ENCODE measurements at regions not wholly inside any gene's neighbourhood (a gene's known extent, or its start where the extent isn't known, plus 50 kb on each side); places are given as distances from the start of the nearest gene placed in this dataset.

GRCh38 chr1:98459486-98459870, 202.0 kb upstream of the SNX7 start:
- in situ Hi-C loops (cut with MboI): loop anchor here (25.0 kb wide), 1 partner anchor 1497 kb away; no protein-coding TSS in a partner anchor
- no peaks in the 10 kb centered on the region for H3K9me3 ChIP-seq (ENCODE audit: low read depth)

GRCh38 chr1:98458511-98459485, 202.7 kb upstream of the SNX7 start:
- TF ChIP-seq EZH2phosphoT487 (IDR thresholded peaks at IDR 0.05; ENCODE audit: insufficient read depth, low read depth) (no peak), EZH2 (IDR thresholded peaks at IDR 0.05; ENCODE audit: insufficient read depth, poor library complexity, severe bottlenecking) (no peak)
- Histone ChIP-seq H3K9ac (no peak overlapping the region), H3K79me2 (ENCODE audit: insufficient read depth) (no peaks in the 10 kb centered on the region), H3K27ac (no peak overlapping the region), H3F3A (ENCODE audit: insufficient read depth) (no peaks in the 10 kb centered on the region), H3K9me2 (ENCODE audit: insufficient read depth) (no peaks in the 10 kb centered on the region), H3K4me3 (no peak overlapping the region), H4K20me1 (ENCODE audit: insufficient read depth) (no peaks in the 10 kb centered on the region), H3K9me3 (ENCODE audit: low read depth) (no peaks in the 10 kb centered on the region), H3K4me2 (ENCODE audit: unreplicated experiment) (no peak overlapping the region), H3K4me1 (ENCODE audit: insufficient read depth) (no peaks in the 10 kb centered on the region), H2AFZ (no peak overlapping the region), H3K27me3 (replicated peaks; ENCODE audit: insufficient read depth) (no peaks in the 10 kb centered on the region), H3K36me3 (ENCODE audit: low read depth) (no peaks in the 10 kb centered on the region)
- DNase-seq: no peak
- in situ Hi-C loops (cut with MboI): loop anchor here (25.0 kb wide), 1 partner anchor 1496 kb away; no protein-coding TSS in a partner anchor
- 88 to 89% methylated on average over 8 of the region's 8 CpGs for WGBS, 2 experiments (ENCODE audit: low coverage in 1 of 2, low lambda C conversion rate in 2 of 2, missing lambda C conversion rate in 2 of 2)

More at GRCh38 chr1:98459486-98459870, 202.0 kb upstream of the SNX7 start:
- DNase-seq: no peak
- no peak overlapping the region for H3K27ac ChIP-seq
- no peak overlapping the region for H3K4me2 ChIP-seq (ENCODE audit: unreplicated experiment)
- no peak overlapping the region for H2AFZ ChIP-seq
- H3K36me3 ChIP-seq (ENCODE audit: low read depth): no peaks in the 10 kb centered on the region
- H3F3A ChIP-seq (ENCODE audit: insufficient read depth): no peaks in the 10 kb centered on the region
- 90 to 98% methylated on average over 2 of the region's 2 CpGs for WGBS, 2 experiments (ENCODE audit: low coverage in 1 of 2, low lambda C conversion rate in 2 of 2, missing lambda C conversion rate in 2 of 2)
- no peaks in the 10 kb centered on the region for H3K27me3 ChIP-seq (replicated peaks; ENCODE audit: insufficient read depth)
- no peak overlapping the region for H3K4me3 ChIP-seq
- H3K9me2 ChIP-seq (ENCODE audit: insufficient read depth): no peaks in the 10 kb centered on the region
- H3K4me1 ChIP-seq (ENCODE audit: insufficient read depth): no peaks in the 10 kb centered on the region
- H3K9ac ChIP-seq: no peak overlapping the region
- no peak for TF ChIP-seq EZH2 (IDR thresholded peaks at IDR 0.05; ENCODE audit: insufficient read depth, poor library complexity, severe bottlenecking)
- TF ChIP-seq EZH2phosphoT487 (IDR thresholded peaks at IDR 0.05; ENCODE audit: insufficient read depth, low read depth): no peak
- no peaks in the 10 kb centered on the region for H3K79me2 ChIP-seq (ENCODE audit: insufficient read depth)
- H4K20me1 ChIP-seq (ENCODE audit: insufficient read depth): no peaks in the 10 kb centered on the region

GRCh38 chr1:98457248-98457647, 204.3 kb upstream of the SNX7 start:
- Histone ChIP-seq H3K36me3 (ENCODE audit: low read depth) (no peaks in the 10 kb centered on the region), H2AFZ (no peak overlapping the region), H3K4me3 (no peak overlapping the region), H3F3A (ENCODE audit: insufficient read depth) (no peaks in the 10 kb centered on the region), H3K27me3 (replicated peaks; ENCODE audit: insufficient read depth) (no peaks in the 10 kb centered on the region), H3K9me2 (ENCODE audit: insufficient read depth) (no peaks in the 10 kb centered on the region), H3K4me2 (ENCODE audit: unreplicated experiment) (no peak overlapping the region), H3K9ac (no peak overlapping the region), H3K4me1 (ENCODE audit: insufficient read depth) (no peaks in the 10 kb centered on the region), H3K79me2 (ENCODE audit: insufficient read depth) (no peaks in the 10 kb centered on the region), H4K20me1 (ENCODE audit: insufficient read depth) (no peaks in the 10 kb centered on the region), H3K9me3 (ENCODE audit: low read depth) (no peaks in the 10 kb centered on the region), H3K27ac (no peak overlapping the region)
- 95 to 96% methylated on average over 4 of the region's 4 CpGs for WGBS, 2 experiments (ENCODE audit: low coverage in 1 of 2, low lambda C conversion rate in 2 of 2, missing lambda C conversion rate in 2 of 2)
- no peak for DNase-seq
- in situ Hi-C loops (cut with MboI): loop anchor here (25.0 kb wide), 1 partner anchor 1495 kb away; no protein-coding TSS in a partner anchor
- TF ChIP-seq EZH2phosphoT487 (IDR thresholded peaks at IDR 0.05; ENCODE audit: insufficient read depth, low read depth) (no peak), EZH2 (IDR thresholded peaks at IDR 0.05; ENCODE audit: insufficient read depth, poor library complexity, severe bottlenecking) (no peak)

DNA sequence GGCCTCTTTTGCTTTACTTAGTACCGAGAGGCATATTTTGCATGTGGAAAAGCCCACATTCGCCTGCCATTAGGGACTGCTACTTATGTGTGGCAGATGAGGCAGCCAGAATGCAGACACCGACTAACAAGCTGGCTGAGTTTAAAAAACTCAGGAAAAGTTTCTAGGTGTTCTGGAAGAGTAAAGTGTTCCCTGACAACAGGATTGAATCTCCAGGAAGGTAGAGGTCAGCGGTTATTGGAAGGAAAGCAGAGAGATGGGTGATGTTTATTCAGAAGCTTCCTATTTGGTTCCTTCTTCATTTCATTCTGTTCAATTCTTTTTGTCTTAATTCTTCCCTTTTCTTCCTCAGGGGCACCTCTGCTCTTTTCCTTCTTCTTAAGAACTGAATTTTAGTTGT, 206.9 kb upstream of the SNX7 start:
- H3F3A ChIP-seq (ENCODE audit: insufficient read depth): no peaks in the 10 kb centered on the region
- H3K9ac ChIP-seq: no peak overlapping the region
- H3K27me3 ChIP-seq (replicated peaks; ENCODE audit: insufficient read depth): no peaks in the 10 kb centered on the region
- no peak for DNase-seq
- 74 to 78% methylated on average over 4 of the region's 4 CpGs for WGBS, 2 experiments (ENCODE audit: low coverage in 1 of 2, low lambda C conversion rate in 2 of 2, missing lambda C conversion rate in 2 of 2)
- no peak overlapping the region for H3K4me3 ChIP-seq
- H4K20me1 ChIP-seq (ENCODE audit: insufficient read depth): no peaks in the 10 kb centered on the region
- H3K4me1 ChIP-seq (ENCODE audit: insufficient read depth): no peaks in the 10 kb centered on the region
- H3K36me3 ChIP-seq (ENCODE audit: low read depth): no peaks in the 10 kb centered on the region
- TF ChIP-seq EZH2 (IDR thresholded peaks at IDR 0.05; ENCODE audit: insufficient read depth, poor library complexity, severe bottlenecking): no peak
- no peak for TF ChIP-seq EZH2phosphoT487 (IDR thresholded peaks at IDR 0.05; ENCODE audit: insufficient read depth, low read depth)
- no peaks in the 10 kb centered on the region for H3K9me3 ChIP-seq (ENCODE audit: low read depth)
- H3K9me2 ChIP-seq (ENCODE audit: insufficient read depth): no peaks in the 10 kb centered on the region
- no peak overlapping the region for H2AFZ ChIP-seq
- H3K79me2 ChIP-seq (ENCODE audit: insufficient read depth): no peaks in the 10 kb centered on the region
- in situ Hi-C loops (cut with MboI): loop anchor here (25.0 kb wide), 1 partner anchor 1492 kb away; no protein-coding TSS in a partner anchor
- H3K27ac ChIP-seq: no peak overlapping the region
- no peak overlapping the region for H3K4me2 ChIP-seq (ENCODE audit: unreplicated experiment)
